ENCODE measurements at regions not wholly inside any gene's neighbourhood (a gene's known extent, or its start where the extent isn't known, plus 50 kb on each side); places are given as distances from the start of the nearest gene placed in this dataset.

DNA sequence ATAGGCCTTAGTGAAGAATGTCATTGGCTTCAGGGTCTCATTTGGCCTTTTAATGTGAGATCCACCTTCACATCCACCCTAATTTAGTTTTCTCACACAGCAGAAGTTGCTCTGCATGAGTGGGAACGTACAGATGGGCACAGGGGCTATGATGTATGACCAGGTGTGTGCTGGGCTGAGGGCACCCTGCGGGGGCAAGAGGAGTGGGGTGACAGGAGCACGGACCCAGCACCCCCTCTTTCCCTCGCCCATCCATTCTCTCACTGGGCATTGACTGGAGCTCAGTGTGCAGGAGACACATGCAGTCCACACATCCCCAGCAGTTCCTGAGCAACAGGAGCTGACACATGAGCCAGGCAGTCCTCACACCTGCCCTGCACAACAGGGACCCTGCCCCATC, 95.1 kb upstream of the PPP2R2D start:
- DNase-seq (ENCODE audit: low read depth) = no peak
- H3K4me3 ChIP-seq (ENCODE audit: low read depth, low read length) = no peak overlapping the region
- TF ChIP-seq, protein P1, sequence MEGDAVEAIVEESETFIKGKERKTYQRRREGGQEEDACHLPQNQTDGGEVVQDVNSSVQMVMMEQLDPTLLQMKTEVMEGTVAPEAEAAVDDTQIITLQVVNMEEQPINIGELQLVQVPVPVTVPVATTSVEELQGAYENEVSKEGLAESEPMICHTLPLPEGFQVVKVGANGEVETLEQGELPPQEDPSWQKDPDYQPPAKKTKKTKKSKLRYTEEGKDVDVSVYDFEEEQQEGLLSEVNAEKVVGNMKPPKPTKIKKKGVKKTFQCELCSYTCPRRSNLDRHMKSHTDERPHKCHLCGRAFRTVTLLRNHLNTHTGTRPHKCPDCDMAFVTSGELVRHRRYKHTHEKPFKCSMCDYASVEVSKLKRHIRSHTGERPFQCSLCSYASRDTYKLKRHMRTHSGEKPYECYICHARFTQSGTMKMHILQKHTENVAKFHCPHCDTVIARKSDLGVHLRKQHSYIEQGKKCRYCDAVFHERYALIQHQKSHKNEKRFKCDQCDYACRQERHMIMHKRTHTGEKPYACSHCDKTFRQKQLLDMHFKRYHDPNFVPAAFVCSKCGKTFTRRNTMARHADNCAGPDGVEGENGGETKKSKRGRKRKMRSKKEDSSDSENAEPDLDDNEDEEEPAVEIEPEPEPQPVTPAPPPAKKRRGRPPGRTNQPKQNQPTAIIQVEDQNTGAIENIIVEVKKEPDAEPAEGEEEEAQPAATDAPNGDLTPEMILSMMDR (IDR thresholded peaks at IDR 0.05; ENCODE audit: insufficient read depth, low read depth, low read length) = no peak

DNA sequence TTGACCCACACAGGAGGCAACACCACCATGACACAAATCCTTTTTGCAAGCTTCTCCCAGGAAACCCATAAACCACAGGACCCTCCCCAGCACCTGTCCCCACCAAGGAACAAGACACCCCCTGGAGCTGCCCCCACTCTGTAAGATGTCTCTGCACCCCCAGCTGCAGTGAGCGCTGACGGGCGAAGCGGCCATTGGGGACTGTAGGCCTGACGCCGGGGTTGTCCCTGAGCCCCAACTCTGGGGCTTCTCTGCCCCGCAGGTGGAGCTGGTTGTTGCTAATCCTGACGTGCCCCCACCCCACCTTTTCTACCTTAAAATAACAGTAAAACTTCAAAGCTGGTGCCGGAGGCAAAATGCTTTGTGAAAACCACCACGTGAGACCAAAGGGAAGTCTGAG, 94.7 kb upstream of the PPP2R2D start:
- TF ChIP-seq, protein P1 (IDR thresholded peaks at IDR 0.05; ENCODE audit: insufficient read depth, low read depth, low read length) = no peak
- H3K4me3 ChIP-seq (ENCODE audit: low read depth, low read length) = no peak overlapping the region
- DNase-seq (ENCODE audit: low read depth) = no peak

DNA sequence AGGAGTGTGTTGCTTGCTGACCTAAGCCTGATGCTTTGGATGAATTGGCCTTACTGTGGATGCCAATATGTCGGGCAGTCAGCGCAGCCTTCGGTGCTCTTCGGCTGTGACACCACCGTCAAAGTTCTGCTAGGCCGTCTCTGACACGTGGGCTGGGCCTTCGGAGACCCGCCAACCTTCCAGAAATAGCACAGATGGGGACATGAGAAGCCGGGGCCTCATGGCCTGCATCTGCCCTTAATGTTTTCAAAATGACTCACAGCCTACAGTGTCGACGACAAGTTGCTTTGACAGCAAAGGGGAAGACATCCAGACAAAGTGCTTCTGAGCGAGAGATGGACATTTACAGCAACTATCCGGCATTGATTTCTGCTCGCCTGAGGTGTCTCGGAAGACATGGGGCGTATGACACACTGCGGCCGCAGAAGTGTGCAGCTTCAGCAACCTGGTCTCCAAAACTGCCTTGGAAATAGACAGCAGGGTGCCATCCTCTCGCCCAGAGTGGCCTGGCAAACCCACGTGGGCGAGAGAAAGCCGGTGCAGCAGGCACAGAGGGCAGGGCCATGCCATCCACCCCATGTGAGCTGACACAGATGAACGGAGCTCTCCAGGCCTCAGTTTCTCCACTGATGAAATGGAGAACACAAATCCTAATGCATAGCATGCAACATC, 94.0 kb upstream of the PPP2R2D start:
- DNase-seq (ENCODE audit: low read depth) = no peak
- TF ChIP-seq, protein P1 (IDR thresholded peaks at IDR 0.05; ENCODE audit: insufficient read depth, low read depth, low read length) = no peak
- no peak overlapping the region for H3K4me3 ChIP-seq (ENCODE audit: low read depth, low read length)

DNA sequence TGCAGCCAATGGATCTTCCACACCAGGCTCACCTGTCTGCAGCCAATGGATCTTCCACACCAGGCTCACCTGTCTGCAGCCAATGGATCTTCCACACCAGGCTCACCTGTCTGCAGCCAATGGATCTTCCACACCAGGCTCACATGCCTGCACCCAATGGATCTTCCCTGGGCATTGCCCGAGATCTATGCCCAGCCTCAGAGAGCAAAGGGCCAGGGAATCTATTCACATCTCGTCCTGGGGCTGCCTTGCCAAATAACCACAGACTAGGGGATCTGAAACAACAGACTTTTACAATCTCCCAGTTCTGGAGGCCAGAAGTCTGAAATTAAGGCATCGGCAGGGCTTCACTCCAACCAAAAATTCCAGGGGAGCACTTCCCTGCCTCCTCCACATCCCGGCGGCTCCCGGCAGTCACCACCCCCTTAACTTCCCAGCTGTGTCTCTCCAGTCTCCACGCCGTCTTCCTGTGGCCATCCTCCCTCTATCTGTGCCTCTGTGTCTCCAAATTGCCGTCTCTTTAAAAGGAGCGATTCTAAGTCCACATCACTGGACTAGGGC, 92.4 kb upstream of the PPP2R2D start:
- TF ChIP-seq, protein P1 (IDR thresholded peaks at IDR 0.05; ENCODE audit: insufficient read depth, low read depth, low read length) = no peak
- DNase-seq (ENCODE audit: low read depth) = no peak
- no peak overlapping the region for H3K4me3 ChIP-seq (ENCODE audit: low read depth, low read length)

DNA sequence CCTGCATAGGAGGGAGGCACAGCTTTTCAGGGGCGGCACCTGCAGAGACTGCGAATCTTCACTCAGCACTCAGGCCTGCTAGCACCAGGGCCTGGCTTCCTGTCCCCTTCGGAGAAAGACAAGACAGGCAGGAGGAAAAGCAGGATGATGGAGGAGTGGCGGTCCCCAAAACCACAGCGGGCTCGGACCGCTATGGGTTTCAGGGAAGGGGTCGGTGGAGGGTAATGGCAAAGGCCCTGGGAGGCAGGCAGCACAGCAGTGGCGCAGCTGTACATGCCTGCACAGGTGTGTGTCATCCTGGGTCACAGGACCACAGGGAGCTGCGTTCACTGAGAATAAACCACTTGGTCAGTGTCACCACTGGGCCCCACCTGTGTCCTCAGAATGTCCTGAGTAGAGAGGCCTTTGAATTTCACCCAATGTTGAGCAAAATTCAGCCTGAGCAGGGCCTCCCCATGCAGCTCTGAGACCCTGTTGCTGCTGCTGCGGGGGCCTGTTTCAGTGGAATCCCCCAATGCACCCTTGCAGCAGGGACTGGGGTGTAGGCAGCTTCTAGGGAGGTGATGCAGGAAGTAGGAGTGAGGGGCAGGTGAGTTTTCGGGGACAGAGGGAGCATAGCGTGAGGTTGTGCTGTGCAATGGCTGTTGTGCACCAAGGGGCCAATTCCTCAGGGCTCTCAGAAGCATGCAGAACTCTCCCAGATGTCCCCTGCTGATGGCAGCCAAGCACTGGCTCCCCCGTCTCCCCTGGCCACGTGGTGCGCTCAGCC, 90.6 kb upstream of the PPP2R2D start:
- DNase-seq (ENCODE audit: low read depth) = no peak
- TF ChIP-seq, protein P1 (IDR thresholded peaks at IDR 0.05; ENCODE audit: insufficient read depth, low read depth, low read length) = no peak
- H3K4me3 ChIP-seq (ENCODE audit: low read depth, low read length) = no peak overlapping the region

DNA sequence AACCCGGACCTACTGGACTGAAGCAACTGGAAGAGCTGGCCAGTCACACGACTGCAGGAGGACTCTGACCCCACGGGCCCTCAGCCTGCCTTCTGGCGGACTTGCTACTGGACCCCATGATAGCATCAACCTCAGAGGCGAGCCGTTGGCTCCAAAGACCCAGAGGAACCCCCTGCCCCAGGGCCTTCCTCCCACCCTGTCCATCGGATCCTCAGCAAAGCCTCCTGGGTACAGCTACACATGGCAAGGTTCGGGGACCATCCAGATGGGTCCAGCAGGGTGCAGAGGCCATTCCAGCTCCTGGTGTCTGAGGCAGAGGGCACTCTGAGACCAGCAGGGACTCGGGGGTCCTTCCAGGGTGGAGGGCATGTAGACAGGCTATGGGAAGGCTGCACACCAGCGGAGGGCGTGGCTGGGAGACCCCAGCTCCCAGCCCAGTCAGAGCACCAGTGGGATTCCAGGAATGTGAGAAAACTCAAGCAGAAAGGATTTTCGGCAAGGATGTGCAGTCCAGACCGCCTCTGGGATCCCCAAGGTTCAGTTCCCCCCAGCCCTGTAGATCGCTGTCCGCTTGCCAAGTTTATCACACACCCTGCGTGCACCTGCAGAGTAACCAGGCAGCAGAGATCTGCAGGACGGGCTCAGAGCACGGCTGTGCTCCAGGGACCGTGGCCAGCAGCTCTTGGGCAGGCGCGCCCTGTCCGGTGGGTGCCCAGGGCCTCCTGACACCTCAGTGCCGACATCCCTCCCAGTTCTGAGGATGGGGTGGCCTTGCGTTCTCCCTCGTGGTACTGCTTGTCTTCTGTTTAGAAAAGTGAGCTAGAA, 89.8 kb upstream of the PPP2R2D start:
- no peak overlapping the region for H3K4me3 ChIP-seq (ENCODE audit: low read depth, low read length)
- DNase-seq (ENCODE audit: low read depth) = no peak
- TF ChIP-seq, protein P1 (IDR thresholded peaks at IDR 0.05; ENCODE audit: insufficient read depth, low read depth, low read length) = no peak

All from fibroblast of villous mesenchyme (primary cell).